H9 (cell line): ENCODE measurements at regions not wholly inside any gene's neighbourhood (a gene's known extent, or its start where the extent isn't known, plus 50 kb on each side); places are given as distances from the start of the nearest gene placed in this dataset.

ENCODE experiments used
- DNase-seq: peaks from one replicate; pipeline ENCODE4 v3.0.0-alpha.2; 2017
- H2AFZ ChIP-seq: one replicate; pipeline ENCODE4 v1.6.1; 2013; ENCODE audit warnings: mild to moderate bottlenecking, low read length, control low read depth, moderate library complexity
- H2AK5ac ChIP-seq: 2 replicates; pipeline ENCODE4 v1.6.1; 2013; ENCODE audit warnings: low read length, control low read depth, mixed read lengths; ENCODE audit not compliant: insufficient read length
- H2BK120ac ChIP-seq: one replicate; pipeline ENCODE4 v1.6.1; 2013; ENCODE audit warnings: low read depth, mild to moderate bottlenecking, low read length, control low read depth, inconsistent platforms; ENCODE audit not compliant: poor library complexity, severe bottlenecking
- H2BK12ac ChIP-seq: 2 replicates; pipeline ENCODE4 v1.6.1; 2013; ENCODE audit warnings: low read length, control low read depth, mixed read lengths, low read depth; ENCODE audit not compliant: insufficient read length
- H2BK15ac ChIP-seq: 2 replicates; pipeline ENCODE4 v1.6.1; 2013; ENCODE audit warnings: low read depth, low read length, control low read depth
- H2BK20ac ChIP-seq: one replicate; pipeline ENCODE4 v1.6.1; 2013; ENCODE audit warnings: low read depth, mild to moderate bottlenecking, low read length, control low read depth, inconsistent platforms; ENCODE audit not compliant: poor library complexity, severe bottlenecking
- H2BK5ac ChIP-seq: 2 replicates; pipeline ENCODE4 v1.6.1; 2013; ENCODE audit warnings: low read length, control low read depth, mixed read lengths; ENCODE audit not compliant: insufficient read length
- H3K14ac ChIP-seq: 2 replicates; pipeline ENCODE4 v1.6.1; 2013; ENCODE audit warnings: low read length, control low read depth; ENCODE audit not compliant: insufficient read depth
- H3K18ac ChIP-seq: 2 replicates; pipeline ENCODE4 v1.6.1; 2013; ENCODE audit warnings: low read depth, mild to moderate bottlenecking, mixed read lengths, low read length, control low read depth; ENCODE audit not compliant: insufficient read length
- H3K23ac ChIP-seq: 2 replicates; pipeline ENCODE4 v1.6.1; 2013; ENCODE audit warnings: low read length, control low read depth, mixed read lengths, low read depth; ENCODE audit not compliant: insufficient read length
- H3K23me2 ChIP-seq: 2 replicates; pipeline ENCODE4 v1.6.1; 2013; ENCODE audit warnings: low read depth, mild to moderate bottlenecking, mixed read lengths, low read length, control low read depth; ENCODE audit not compliant: insufficient read length, poor library complexity, severe bottlenecking
- H3K27ac ChIP-seq: 2 replicates; pipeline ENCODE4 v1.5.1; 2013; ENCODE audit warnings: low read length, control low read depth, mixed read lengths, low read depth; ENCODE audit not compliant: insufficient read length
- H3K27me3 ChIP-seq: 2 replicates; pipeline ENCODE4 v1.6.1; 2013; ENCODE audit warnings: low read length, control low read depth, inconsistent platforms; ENCODE audit not compliant: insufficient read depth
- H3K4ac ChIP-seq: 2 replicates; pipeline ENCODE4 v1.6.1; 2013; ENCODE audit warnings: low read depth, mild to moderate bottlenecking, control low read depth, inconsistent platforms, low read length, moderate library complexity
- H3K4me1 ChIP-seq: 2 replicates; pipeline ENCODE4 v1.6.1; 2013; ENCODE audit warnings: low read length, control low read depth, inconsistent platforms; ENCODE audit not compliant: insufficient read depth
- H3K4me2 ChIP-seq: 2 replicates; pipeline ENCODE4 v1.6.1; 2013; ENCODE audit warnings: low read length, control low read depth, mixed read lengths; ENCODE audit not compliant: insufficient read length, insufficient read depth
- H3K56ac ChIP-seq: 2 replicates; pipeline ENCODE4 v1.6.1; 2013; ENCODE audit warnings: low read depth, mild to moderate bottlenecking, mixed read lengths, low read length, control low read depth; ENCODE audit not compliant: insufficient read length
- H3K79me1 ChIP-seq: 2 replicates; pipeline ENCODE4 v1.6.1; 2013; ENCODE audit warnings: low read depth, mild to moderate bottlenecking, moderate library complexity, low read length, control low read depth, inconsistent platforms; ENCODE audit not compliant: insufficient read depth, poor library complexity, severe bottlenecking
- H3K79me2 ChIP-seq: 2 replicates; pipeline ENCODE4 v1.6.1; 2013; ENCODE audit warnings: low read length, control low read depth, inconsistent platforms; ENCODE audit not compliant: insufficient read depth
- H3K9ac ChIP-seq: 2 replicates; pipeline ENCODE4 v1.6.1; 2013; ENCODE audit warnings: low read length, control low read depth, mixed read lengths; ENCODE audit not compliant: insufficient read length; ENCODE audit errors: extremely low read depth
- H3K9me3 ChIP-seq: one replicate; pipeline ENCODE4 v1.6.1; 2013; ENCODE audit warnings: low read depth, low read length, inconsistent platforms; ENCODE audit not compliant: control insufficient read depth
- H3T11ph ChIP-seq: one replicate; pipeline ENCODE4 v1.6.1; 2013; ENCODE audit warnings: mild to moderate bottlenecking, low read length, control low read depth, inconsistent platforms
- H4K20me1 ChIP-seq: one replicate; pipeline ENCODE4 v1.6.1; 2013; ENCODE audit not compliant: control insufficient read depth, insufficient read length, insufficient read depth
- H4K5ac ChIP-seq: 2 replicates; pipeline ENCODE4 v1.6.1; 2013; ENCODE audit warnings: low read depth, mild to moderate bottlenecking, mixed read lengths, low read length, control low read depth; ENCODE audit not compliant: insufficient read length
- H4K8ac ChIP-seq: replicated peaks from 2 replicates; pipeline ENCODE4 v1.6.1; 2013; ENCODE audit warnings: low read length, control low read depth, mixed read lengths, low read depth; ENCODE audit not compliant: insufficient read length
- H4K91ac ChIP-seq: 2 replicates; pipeline ENCODE4 v1.6.1; 2013; ENCODE audit warnings: low read depth, mild to moderate bottlenecking, moderate library complexity, mixed read lengths, low read length, control low read depth; ENCODE audit not compliant: insufficient read length
- H3K27ac Mint-ChIP-seq, 3 experiments: 2 replicates in 2 of 3; 3 replicates in 1 of 3; pipeline ENCODE4 v1.8.0; 2020 to 2021; ENCODE audit warnings: mixed read lengths in 3 of 3, mild to moderate bottlenecking in 1 of 3, moderate library complexity in 1 of 3
- H3K27me3 Mint-ChIP-seq: 2 replicates; pipeline ENCODE4 v1.8.0; 2021; ENCODE audit warnings: low read depth, mild to moderate bottlenecking, moderate library complexity, mixed read lengths
- H3K36me3 Mint-ChIP-seq, 3 experiments: 2 replicates in 2 of 3; 3 replicates in 1 of 3; pipeline ENCODE4 v1.8.0; 2020 to 2021; ENCODE audit warnings: low read depth in 3 of 3, mixed read lengths in 3 of 3; ENCODE audit not compliant: insufficient read depth in 1 of 3
- H3K4me1 Mint-ChIP-seq, 2 experiments: 2 replicates each; pipeline ENCODE4 v1.8.0; 2020; ENCODE audit warnings: mixed read lengths in 2 of 2
- H3K4me3 Mint-ChIP-seq, 2 experiments: 2 replicates in 1 of 2; 3 replicates in 1 of 2; pipeline ENCODE4 v1.8.0; 2020 to 2021; ENCODE audit warnings: mild to moderate bottlenecking in 2 of 2, mixed read lengths in 2 of 2, moderate library complexity in 1 of 2
- H3K9me3 Mint-ChIP-seq, 2 experiments: 2 replicates in 1 of 2; 3 replicates in 1 of 2; pipeline ENCODE4 v1.8.0; 2020; ENCODE audit warnings: mild to moderate bottlenecking in 2 of 2, mixed read lengths in 2 of 2, moderate library complexity in 1 of 2
- TF ChIP-seq, protein P1 (sequence below): fragments of 200-600 bp; sonication (generic); conservative IDR thresholded peaks from 3 replicates; pipeline ENCODE4 v1.8.0; 2021; ENCODE audit warnings: antibody characterized with exemption, mild to moderate bottlenecking

DNA sequence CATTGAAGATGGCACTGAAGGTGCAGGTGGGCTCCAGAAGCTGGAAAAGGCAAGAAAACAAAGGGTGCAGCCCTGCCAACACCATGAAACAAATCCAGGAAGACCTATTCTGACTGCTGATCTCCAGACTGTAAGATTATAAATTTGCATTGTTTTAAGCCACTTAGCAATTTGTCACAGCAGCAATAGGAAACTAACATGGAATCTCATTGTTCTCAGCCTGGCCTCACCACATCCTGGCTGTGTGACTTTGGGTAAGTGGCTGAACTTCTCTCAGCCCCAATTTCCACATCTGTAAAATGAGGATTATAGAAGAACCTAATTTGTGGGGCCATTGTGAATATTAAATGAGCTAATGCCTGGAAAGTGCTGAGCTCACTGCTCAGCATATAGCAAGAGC lies 160.4 kb upstream of the MAFB start:
- no peak overlapping the region for H2BK12ac ChIP-seq
- H3K9ac ChIP-seq, result no peak overlapping the region
- no peak overlapping the region for H3K18ac ChIP-seq
- no peaks in the 10 kb centered on the region for H3K9me3 ChIP-seq
- no peak overlapping the region for H3T11ph ChIP-seq
- H2AK5ac ChIP-seq, result no peak overlapping the region
- H3K9me3 Mint-ChIP-seq, result no peaks in the 10 kb centered on the region; a peak in 1 of 5 replicates
- H3K27ac ChIP-seq, result no peak overlapping the region
- H3K4me1 Mint-ChIP-seq, result peaks cover under 1 to 6% of the 10 kb centered on the region in 2 experiments; a peak in 2 of 4 replicates
- H3K56ac ChIP-seq, result no peak overlapping the region
- no peak overlapping the region; a peak in 1 of 7 replicates for H3K27ac Mint-ChIP-seq
- no peak overlapping the region for H4K5ac ChIP-seq
- H2AFZ ChIP-seq, result no peak overlapping the region
- H2BK15ac ChIP-seq, result no peak overlapping the region
- H3K4ac ChIP-seq, result no peak overlapping the region
- no peak overlapping the region for H3K4me2 ChIP-seq
- H3K23ac ChIP-seq, result no peak overlapping the region
- no peak overlapping the region for H2BK120ac ChIP-seq
- TF ChIP-seq, protein P1, sequence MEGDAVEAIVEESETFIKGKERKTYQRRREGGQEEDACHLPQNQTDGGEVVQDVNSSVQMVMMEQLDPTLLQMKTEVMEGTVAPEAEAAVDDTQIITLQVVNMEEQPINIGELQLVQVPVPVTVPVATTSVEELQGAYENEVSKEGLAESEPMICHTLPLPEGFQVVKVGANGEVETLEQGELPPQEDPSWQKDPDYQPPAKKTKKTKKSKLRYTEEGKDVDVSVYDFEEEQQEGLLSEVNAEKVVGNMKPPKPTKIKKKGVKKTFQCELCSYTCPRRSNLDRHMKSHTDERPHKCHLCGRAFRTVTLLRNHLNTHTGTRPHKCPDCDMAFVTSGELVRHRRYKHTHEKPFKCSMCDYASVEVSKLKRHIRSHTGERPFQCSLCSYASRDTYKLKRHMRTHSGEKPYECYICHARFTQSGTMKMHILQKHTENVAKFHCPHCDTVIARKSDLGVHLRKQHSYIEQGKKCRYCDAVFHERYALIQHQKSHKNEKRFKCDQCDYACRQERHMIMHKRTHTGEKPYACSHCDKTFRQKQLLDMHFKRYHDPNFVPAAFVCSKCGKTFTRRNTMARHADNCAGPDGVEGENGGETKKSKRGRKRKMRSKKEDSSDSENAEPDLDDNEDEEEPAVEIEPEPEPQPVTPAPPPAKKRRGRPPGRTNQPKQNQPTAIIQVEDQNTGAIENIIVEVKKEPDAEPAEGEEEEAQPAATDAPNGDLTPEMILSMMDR, result no peak
- no peaks in the 10 kb centered on the region for H3K27me3 ChIP-seq
- H3K4me3 Mint-ChIP-seq, result no peak overlapping the region
- peaks cover 1% of the 10 kb centered on the region; the same call in 1 of the 2 replicates for H3K27me3 Mint-ChIP-seq
- no peak overlapping the region for H2BK5ac ChIP-seq
- H3K79me2 ChIP-seq, result no peaks in the 10 kb centered on the region
- H2BK20ac ChIP-seq, result no peak overlapping the region
- H3K23me2 ChIP-seq, result no peaks in the 10 kb centered on the region
- H3K4me1 ChIP-seq, result no peaks in the 10 kb centered on the region
- no peaks in the 10 kb centered on the region for H3K79me1 ChIP-seq
- no peaks in the 10 kb centered on the region for H3K36me3 Mint-ChIP-seq
- H4K20me1 ChIP-seq, result no peaks in the 10 kb centered on the region
- no peak overlapping the region for H3K14ac ChIP-seq
- no peak for DNase-seq
- no peak overlapping the region for H4K91ac ChIP-seq
- no peak overlapping the region for H4K8ac ChIP-seq
